ENCODE measurements at regions not wholly inside any gene's neighbourhood (a gene's known extent, or its start where the extent isn't known, plus 50 kb on each side); places are given as distances from the start of the nearest gene placed in this dataset.
A peak's percentile ranks its signal among the peaks of the same experiment; 100 is the strongest.

DNA sequence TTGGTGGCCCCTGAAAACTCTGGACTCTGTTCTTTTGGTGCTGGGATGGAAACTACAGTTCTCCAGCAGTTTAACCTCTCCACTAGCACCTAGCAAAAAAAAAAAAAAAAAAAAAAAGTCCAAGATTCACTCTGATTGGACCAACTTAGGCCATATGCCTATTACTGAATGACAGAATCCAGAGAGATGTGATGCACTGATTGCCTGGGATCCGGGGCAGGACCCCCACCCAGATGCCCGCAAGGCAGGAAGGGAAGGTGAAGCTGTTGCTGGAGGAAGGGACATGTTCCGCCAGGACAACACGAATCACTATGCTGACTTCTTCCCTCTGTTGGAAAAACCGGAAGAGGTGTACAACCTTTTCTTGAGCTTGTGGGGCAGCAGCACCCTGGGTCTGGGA, 152.5 kb upstream of the ZNF536 start:
- Histone ChIP-seq H3K23ac (ENCODE audit: low read length) (no peak overlapping the region), H3K4ac (ENCODE audit: low read depth, low read length) (no peak overlapping the region), H3K4me3 (ENCODE audit: low read length) (no peak overlapping the region), H4K8ac (ENCODE audit: low read depth, low read length) (no peak overlapping the region), H3K36me3 (ENCODE audit: control insufficient read depth, insufficient read depth, low read length) (no peaks in the 10 kb centered on the region), H3K9ac (ENCODE audit: low read length) (no peak overlapping the region), H3K4me1 (ENCODE audit: control insufficient read depth, low read depth, low read length) (no peaks in the 10 kb centered on the region), H2BK5ac (ENCODE audit: low read length) (no peak overlapping the region), H3K18ac (ENCODE audit: low read length) (no peak overlapping the region), H3K27me3 (ENCODE audit: insufficient read depth, low read length, poor library complexity) (peaks cover 16% of the 10 kb centered on the region), H2BK15ac (replicated peaks; ENCODE audit: low read depth) (no peak overlapping the region), H3K27ac (ENCODE audit: low read depth, low read length) (no peak overlapping the region), H2AK5ac (ENCODE audit: low read length) (no peak overlapping the region), H4K5ac (ENCODE audit: low read length) (no peak overlapping the region), H3K4me2 (ENCODE audit: low read length) (no peak overlapping the region), H2BK120ac (ENCODE audit: low read depth, low read length) (no peak overlapping the region), H3K56ac (ENCODE audit: low read length) (no peak overlapping the region), H3K79me2 (ENCODE audit: control insufficient read depth, insufficient read depth, low read length) (no peaks in the 10 kb centered on the region), H3K79me1 (ENCODE audit: low read length) (no peaks in the 10 kb centered on the region)
- no peak for DNase-seq
- no CpG with 5 or more reads among the region's 5 CpGs for WGBS (ENCODE audit: extremely low coverage, insufficient coverage, low lambda C conversion rate)

GRCh38 chr19:30221176-30221575, 151.0 kb upstream of the ZNF536 start:
- Histone ChIP-seq H4K8ac (ENCODE audit: low read depth, low read length) (no peak overlapping the region), H3K27ac (ENCODE audit: low read depth, low read length) (no peak overlapping the region), H3K4me2 (ENCODE audit: low read length) (no peak overlapping the region), H3K79me2 (ENCODE audit: control insufficient read depth, insufficient read depth, low read length) (no peaks in the 10 kb centered on the region), H2AK5ac (ENCODE audit: low read length) (no peak overlapping the region), H3K18ac (ENCODE audit: low read length) (no peak overlapping the region), H3K4me3 (ENCODE audit: low read length) (no peak overlapping the region), H2BK15ac (replicated peaks; ENCODE audit: low read depth) (no peak overlapping the region), H3K36me3 (ENCODE audit: control insufficient read depth, insufficient read depth, low read length) (no peaks in the 10 kb centered on the region), H4K5ac (ENCODE audit: low read length) (no peak overlapping the region), H3K23ac (ENCODE audit: low read length) (no peak overlapping the region), H3K56ac (ENCODE audit: low read length) (no peak overlapping the region), H3K4ac (ENCODE audit: low read depth, low read length) (no peak overlapping the region), H2BK5ac (ENCODE audit: low read length) (no peak overlapping the region), H3K27me3 (ENCODE audit: insufficient read depth, low read length, poor library complexity) (peaks cover 25% of the 10 kb centered on the region), H3K79me1 (ENCODE audit: low read length) (no peaks in the 10 kb centered on the region), H3K9ac (ENCODE audit: low read length) (no peak overlapping the region), H3K4me1 (ENCODE audit: control insufficient read depth, low read depth, low read length) (no peaks in the 10 kb centered on the region), H2BK120ac (ENCODE audit: low read depth, low read length) (no peak overlapping the region)
- no CpG with 5 or more reads among the region's 6 CpGs for WGBS (ENCODE audit: extremely low coverage, insufficient coverage, low lambda C conversion rate)
- no peak for DNase-seq

- H2BK15ac ChIP-seq (replicated peaks; ENCODE audit: low read depth): no peak overlapping the region
- H4K8ac ChIP-seq (ENCODE audit: low read depth, low read length): no peak overlapping the region
- H3K9ac ChIP-seq (ENCODE audit: low read length): peak overlapping the region; percentile 29
- H4K5ac ChIP-seq (ENCODE audit: low read length): no peak overlapping the region
- DNase-seq: peak; percentile 32
- H3K4me3 ChIP-seq (ENCODE audit: low read length): no peak overlapping the region
- no peaks in the 10 kb centered on the region for H3K4me1 ChIP-seq (ENCODE audit: control insufficient read depth, low read depth, low read length)
- peak overlapping the region; percentile 64 for H3K56ac ChIP-seq (ENCODE audit: low read length)
- no peak overlapping the region for H3K4ac ChIP-seq (ENCODE audit: low read depth, low read length)
- H3K18ac ChIP-seq (ENCODE audit: low read length): peak overlapping the region; percentile 62
- H3K4me2 ChIP-seq (ENCODE audit: low read length): peak overlapping the region; percentile 52
- no peak overlapping the region for H3K23ac ChIP-seq (ENCODE audit: low read length)
- no peaks in the 10 kb centered on the region for H3K79me2 ChIP-seq (ENCODE audit: control insufficient read depth, insufficient read depth, low read length)
- peaks cover 37% of the 10 kb centered on the region for H3K27me3 ChIP-seq (ENCODE audit: insufficient read depth, low read length, poor library complexity)
- WGBS (ENCODE audit: extremely low coverage, insufficient coverage, low lambda C conversion rate): no CpG with 5 or more reads among the region's 39 CpGs
- no peak overlapping the region for H2BK120ac ChIP-seq (ENCODE audit: low read depth, low read length)
- H2BK5ac ChIP-seq (ENCODE audit: low read length): no peak overlapping the region
- H3K79me1 ChIP-seq (ENCODE audit: low read length): no peaks in the 10 kb centered on the region
- no peaks in the 10 kb centered on the region for H3K36me3 ChIP-seq (ENCODE audit: control insufficient read depth, insufficient read depth, low read length)
- H2AK5ac ChIP-seq (ENCODE audit: low read length): no peak overlapping the region
- H3K27ac ChIP-seq (ENCODE audit: low read depth, low read length): no peak overlapping the region
Measured at GRCh38 chr19:30222428-30222873, 149.7 kb upstream of the ZNF536 start.

GRCh38 chr19:30222992-30223865, 149.0 kb upstream of the ZNF536 start:
- Histone ChIP-seq H4K8ac (ENCODE audit: low read depth, low read length) (no peak overlapping the region), H2BK120ac (ENCODE audit: low read depth, low read length) (no peak overlapping the region), H3K27me3 (ENCODE audit: insufficient read depth, low read length, poor library complexity) (peaks cover 37% of the 10 kb centered on the region), H2BK5ac (ENCODE audit: low read length) (no peak overlapping the region), H3K79me1 (ENCODE audit: low read length) (no peaks in the 10 kb centered on the region), H3K23ac (ENCODE audit: low read length) (no peak overlapping the region), H3K4me1 (ENCODE audit: control insufficient read depth, low read depth, low read length) (no peaks in the 10 kb centered on the region), H3K18ac (ENCODE audit: low read length) (no peak overlapping the region), H3K4me3 (ENCODE audit: low read length) (no peak overlapping the region), H3K4me2 (ENCODE audit: low read length) (peak overlapping the region; percentile 52), H3K56ac (ENCODE audit: low read length) (peak overlapping the region; percentile 64), H3K4ac (ENCODE audit: low read depth, low read length) (no peak overlapping the region), H3K36me3 (ENCODE audit: control insufficient read depth, insufficient read depth, low read length) (no peaks in the 10 kb centered on the region), H2AK5ac (ENCODE audit: low read length) (no peak overlapping the region), H3K79me2 (ENCODE audit: control insufficient read depth, insufficient read depth, low read length) (no peaks in the 10 kb centered on the region), H4K5ac (ENCODE audit: low read length) (no peak overlapping the region), H3K9ac (ENCODE audit: low read length) (peak overlapping the region; percentile 29), H3K27ac (ENCODE audit: low read depth, low read length) (no peak overlapping the region), H2BK15ac (replicated peaks; ENCODE audit: low read depth) (no peak overlapping the region)
- DNase-seq: peak; percentile 48
- WGBS (ENCODE audit: extremely low coverage, insufficient coverage, low lambda C conversion rate): no CpG with 5 or more reads among the region's 36 CpGs

DNA sequence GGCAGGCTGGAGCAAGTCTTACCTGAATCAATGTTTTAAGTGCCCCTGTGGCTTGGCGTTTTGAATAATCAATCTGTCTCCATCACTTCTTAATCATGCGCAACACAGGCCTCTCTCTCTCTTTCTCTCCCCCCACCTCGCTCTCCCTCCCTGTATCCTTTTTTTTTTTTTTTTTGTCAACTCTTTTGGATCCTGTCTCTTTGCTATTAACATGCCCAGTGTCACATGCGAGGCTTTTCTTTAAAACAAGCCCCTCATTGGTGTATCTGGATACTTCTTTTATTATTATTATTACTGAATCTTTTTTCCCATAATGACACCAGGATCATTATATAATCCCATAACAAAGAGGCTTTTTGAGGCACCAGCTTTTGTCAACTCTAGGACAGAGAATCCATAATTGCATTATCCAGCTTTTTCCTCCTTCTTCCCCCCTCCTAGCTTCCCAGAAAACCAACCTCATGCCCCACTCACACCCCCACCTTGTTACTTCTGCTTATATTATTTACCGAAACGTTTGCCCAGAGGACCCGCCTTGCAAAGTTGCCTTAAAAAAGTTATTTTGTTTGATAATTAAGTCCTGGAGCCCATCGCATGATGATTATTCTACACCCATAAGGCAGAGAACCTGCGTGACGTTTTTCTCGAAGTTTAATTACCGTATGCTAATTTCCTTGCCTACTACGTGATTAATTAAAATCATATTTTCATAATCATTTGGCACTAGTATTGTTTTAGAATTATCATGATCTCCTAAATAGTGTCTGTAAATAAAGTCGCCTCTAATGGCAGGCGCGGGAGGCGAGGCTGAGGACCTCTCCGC, 148.1 kb upstream of the ZNF536 start:
- Histone ChIP-seq H2BK15ac (replicated peaks; ENCODE audit: low read depth) (no peak overlapping the region), H3K79me1 (ENCODE audit: low read length) (no peaks in the 10 kb centered on the region), H3K27me3 (ENCODE audit: insufficient read depth, low read length, poor library complexity) (peaks cover 37% of the 10 kb centered on the region), H3K4me3 (ENCODE audit: low read length) (no peak overlapping the region), H4K8ac (ENCODE audit: low read depth, low read length) (no peak overlapping the region), H2BK5ac (ENCODE audit: low read length) (no peak overlapping the region), H3K9ac (ENCODE audit: low read length) (no peak overlapping the region), H3K27ac (ENCODE audit: low read depth, low read length) (no peak overlapping the region), H3K36me3 (ENCODE audit: control insufficient read depth, insufficient read depth, low read length) (no peaks in the 10 kb centered on the region), H3K23ac (ENCODE audit: low read length) (no peak overlapping the region), H3K56ac (ENCODE audit: low read length) (no peak overlapping the region), H3K18ac (ENCODE audit: low read length) (no peak overlapping the region), H3K4me2 (ENCODE audit: low read length) (no peak overlapping the region), H2BK120ac (ENCODE audit: low read depth, low read length) (no peak overlapping the region), H3K79me2 (ENCODE audit: control insufficient read depth, insufficient read depth, low read length) (no peaks in the 10 kb centered on the region), H3K4ac (ENCODE audit: low read depth, low read length) (no peak overlapping the region), H3K4me1 (ENCODE audit: control insufficient read depth, low read depth, low read length) (no peaks in the 10 kb centered on the region), H2AK5ac (ENCODE audit: low read length) (no peak overlapping the region), H4K5ac (ENCODE audit: low read length) (no peak overlapping the region)
- no peak for DNase-seq
- no CpG with 5 or more reads among the region's 18 CpGs for WGBS (ENCODE audit: extremely low coverage, insufficient coverage, low lambda C conversion rate)

All from mesendoderm (in vitro differentiated cells).